Activated T-cell treated with anti-CD3 and anti-CD28 coated beads, Interleukin-2, amount 50 U/mL, for 72 hours (primary cell): ENCODE measurements at regions not wholly inside any gene's neighbourhood (a gene's known extent, or its start where the extent isn't known, plus 50 kb on each side); places are given as distances from the start of the nearest gene placed in this dataset.
A peak's percentile ranks its signal among the peaks of the same experiment; 100 is the strongest.

ENCODE experiments used
- ATAC-seq, 2 donors: fragments of 150-1000 bp; cut with Tn5 transposase; replicated peaks in 1 of 2; 2 replicates each; pipeline ENCODE4 v1.10.0; 2021; ENCODE audit warnings: moderate library complexity in 2 of 2, mild to moderate bottlenecking in 1 of 2
- DNase-seq, 2 donors: peaks; one replicate each; pipeline ENCODE4 v3.0.0; 2021 to 2022; ENCODE audit warnings: mixed read lengths in 1 of 2
- H3K27ac Mint-ChIP-seq: one replicate; pipeline ENCODE4 v1.8.0; 2022; ENCODE audit warnings: mild to moderate bottlenecking, moderate library complexity, mixed read lengths
- H3K27me3 Mint-ChIP-seq: one replicate; pipeline ENCODE4 v1.8.0; 2022; ENCODE audit warnings: low read depth, mixed read lengths
- H3K36me3 Mint-ChIP-seq, 2 donors: one replicate each; pipeline ENCODE4 v1.8.0; 2022; ENCODE audit warnings: mixed read lengths in 2 of 2, mild to moderate bottlenecking in 1 of 2; ENCODE audit not compliant: insufficient read depth in 2 of 2
- H3K4me1 Mint-ChIP-seq: one replicate; pipeline ENCODE4 v1.8.0; 2022; ENCODE audit warnings: low read depth, mixed read lengths
- H3K4me3 Mint-ChIP-seq, 2 donors: one replicate each; pipeline ENCODE4 v1.8.0; 2022; ENCODE audit warnings: mild to moderate bottlenecking in 2 of 2, mixed read lengths in 2 of 2, moderate library complexity in 2 of 2
- H3K9me3 Mint-ChIP-seq, 2 donors: one replicate each; pipeline ENCODE4 v1.8.0; 2022; ENCODE audit warnings: mixed read lengths in 2 of 2

- peaks cover 6 to 7% of the 10 kb centered on the region in 2 donors for H3K9me3 Mint-ChIP-seq
- no peaks in the 10 kb centered on the region for H3K27me3 Mint-ChIP-seq
- ATAC-seq: no peak
- no peak overlapping the region for H3K4me3 Mint-ChIP-seq
- H3K36me3 Mint-ChIP-seq: no peaks in the 10 kb centered on the region
- no peak for DNase-seq
- no peaks in the 10 kb centered on the region for H3K4me1 Mint-ChIP-seq
- H3K27ac Mint-ChIP-seq: no peak overlapping the region
Observed at GRCh38 chr1:82801176-82801575, 1000.4 kb downstream of the ADGRL2 start.

DNA sequence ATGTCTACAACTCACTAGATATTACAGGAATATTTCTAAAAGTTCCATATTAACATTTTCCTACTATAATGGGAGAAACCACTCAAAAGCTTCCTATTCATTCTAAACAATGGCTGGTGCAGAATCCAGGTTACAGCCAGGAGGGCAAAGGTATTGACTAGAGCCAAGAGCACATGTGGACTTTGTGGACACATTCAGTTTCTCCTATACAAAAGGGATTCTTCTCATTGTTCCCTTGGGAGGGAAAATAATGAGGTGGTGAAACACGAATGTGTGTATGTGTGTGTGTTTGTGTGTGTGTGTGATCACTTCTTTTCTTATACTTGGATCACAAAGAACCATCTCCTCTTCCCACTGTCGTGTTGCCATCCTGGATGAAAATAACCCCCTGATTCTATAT, 1000.0 kb downstream of the ADGRL2 start:
- Mint-ChIP-seq H3K4me1 (no peaks in the 10 kb centered on the region), H3K27me3 (no peaks in the 10 kb centered on the region), H3K4me3 (no peak overlapping the region), H3K36me3 (no peaks in the 10 kb centered on the region), H3K27ac (no peak overlapping the region), H3K9me3 (peaks cover 6 to 7% of the 10 kb centered on the region in 2 donors)
- DNase-seq (no peak), ATAC-seq (no peak)

DNA sequence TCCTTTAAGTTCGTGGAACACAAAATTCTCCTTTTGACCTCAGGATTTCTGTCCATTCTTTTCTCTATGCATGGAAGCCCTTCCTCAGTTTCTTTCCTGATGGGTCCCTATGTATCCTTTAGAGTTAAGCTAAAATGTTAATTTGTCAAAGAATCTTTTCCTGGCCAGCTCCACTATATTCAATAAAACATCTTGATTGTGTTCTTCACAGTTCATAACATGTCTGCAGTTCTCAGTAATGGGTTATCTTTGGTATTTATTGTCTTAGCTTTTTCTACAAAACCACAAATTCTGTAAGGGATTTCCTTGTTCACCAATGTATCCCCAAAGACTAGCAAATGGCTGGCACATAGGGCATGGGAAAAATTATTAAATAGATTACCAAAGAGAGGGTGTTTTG, 998.5 kb downstream of the ADGRL2 start:
- H3K27me3 Mint-ChIP-seq: no peaks in the 10 kb centered on the region
- H3K36me3 Mint-ChIP-seq: no peaks in the 10 kb centered on the region
- H3K27ac Mint-ChIP-seq: no peak overlapping the region
- H3K4me1 Mint-ChIP-seq: no peaks in the 10 kb centered on the region
- DNase-seq: no peak
- peaks cover 6 to 7% of the 10 kb centered on the region in 2 donors for H3K9me3 Mint-ChIP-seq
- no peak overlapping the region for H3K4me3 Mint-ChIP-seq
- ATAC-seq: no peak

DNA sequence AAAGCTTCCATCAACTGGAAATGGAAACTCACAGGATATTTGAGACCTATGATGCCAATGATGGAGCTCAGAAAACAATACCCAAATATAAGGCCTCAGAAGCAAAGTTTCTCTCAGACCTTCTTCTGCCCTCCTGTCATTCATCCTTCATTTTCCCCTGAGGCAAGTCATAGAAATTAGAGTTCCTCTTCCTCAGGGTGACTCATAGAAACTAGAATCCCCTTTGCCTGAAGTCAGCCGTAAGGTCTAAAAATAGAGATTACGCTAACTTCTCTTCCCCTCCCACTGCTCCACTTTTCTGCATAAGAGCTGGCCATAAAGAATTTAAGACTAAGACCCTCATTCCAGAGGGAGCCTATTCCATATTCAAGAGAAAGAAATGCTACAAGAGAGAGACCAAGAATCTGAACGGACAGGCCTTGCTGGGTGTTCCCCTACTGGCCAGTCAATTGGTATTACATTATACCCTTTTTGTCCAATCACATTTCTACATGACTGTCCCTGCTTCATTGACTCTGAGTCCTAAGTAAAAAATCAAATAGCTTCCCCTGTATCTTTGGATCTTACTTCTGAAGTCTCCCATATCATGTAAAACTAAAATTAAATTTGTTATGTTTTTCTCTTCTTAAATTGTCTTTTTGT, 994.9 kb downstream of the ADGRL2 start:
- Mint-ChIP-seq H3K36me3 (no peaks in the 10 kb centered on the region), H3K27ac (no peak overlapping the region), H3K27me3 (no peaks in the 10 kb centered on the region), H3K4me3 (no peak overlapping the region), H3K9me3 (peaks cover 6 to 10% of the 10 kb centered on the region in 2 donors), H3K4me1 (no peaks in the 10 kb centered on the region)
- ATAC-seq (no peak), DNase-seq (no peak)

DNA sequence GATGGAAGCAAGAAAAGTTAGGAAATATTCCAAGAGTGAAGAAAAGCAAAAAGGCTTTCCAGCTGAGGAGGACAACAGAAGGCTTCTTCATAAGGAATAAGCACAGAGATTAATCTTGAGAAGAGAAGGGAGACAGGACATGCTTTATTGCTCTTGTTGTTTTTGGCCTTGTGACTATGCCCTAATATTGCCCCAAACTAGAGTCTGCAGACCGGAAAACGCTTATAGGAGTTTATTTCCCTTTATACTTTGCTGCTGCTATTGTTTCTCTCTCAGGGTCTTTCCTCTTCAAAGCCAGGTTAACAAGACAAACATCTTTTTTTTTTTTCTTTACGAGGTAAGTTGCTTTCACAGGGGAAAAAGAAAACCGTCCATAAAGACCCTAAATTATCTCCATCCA, 991.4 kb downstream of the ADGRL2 start:
- no peak for DNase-seq

DNA sequence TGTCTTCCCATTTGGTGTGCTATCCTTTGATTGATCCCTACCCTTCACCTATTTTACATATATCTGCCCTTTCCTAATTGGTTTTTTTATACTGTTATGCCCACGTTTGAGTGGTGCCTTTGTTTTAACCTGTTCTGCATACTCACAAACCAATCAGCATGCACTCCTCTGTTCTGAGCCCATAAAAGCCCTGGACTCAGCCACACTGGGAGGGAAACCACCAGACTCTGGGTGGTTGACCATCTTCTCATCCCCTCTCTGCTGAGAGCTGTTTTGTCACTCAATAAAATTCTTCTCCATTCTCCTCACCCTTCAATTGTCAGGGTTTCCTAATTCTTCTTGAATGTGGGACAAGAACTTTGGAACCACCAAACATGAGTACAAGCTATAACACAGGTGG, 989.8 kb downstream of the ADGRL2 start:
- no peak overlapping the region for H3K27ac Mint-ChIP-seq

More for the DNA sequence above, 991.4 kb downstream of the ADGRL2 start:
- H3K4me1 Mint-ChIP-seq: peaks cover 7% of the 10 kb centered on the region
- no peak overlapping the region for H3K27ac Mint-ChIP-seq
- H3K4me3 Mint-ChIP-seq: no peak overlapping the region
- H3K9me3 Mint-ChIP-seq: peaks cover 0 to 6% of the 10 kb centered on the region in 2 donors
- H3K36me3 Mint-ChIP-seq: peaks cover 0 to 3% of the 10 kb centered on the region in 2 donors
- peaks cover 10% of the 10 kb centered on the region for H3K27me3 Mint-ChIP-seq
- ATAC-seq: no peak

DNA sequence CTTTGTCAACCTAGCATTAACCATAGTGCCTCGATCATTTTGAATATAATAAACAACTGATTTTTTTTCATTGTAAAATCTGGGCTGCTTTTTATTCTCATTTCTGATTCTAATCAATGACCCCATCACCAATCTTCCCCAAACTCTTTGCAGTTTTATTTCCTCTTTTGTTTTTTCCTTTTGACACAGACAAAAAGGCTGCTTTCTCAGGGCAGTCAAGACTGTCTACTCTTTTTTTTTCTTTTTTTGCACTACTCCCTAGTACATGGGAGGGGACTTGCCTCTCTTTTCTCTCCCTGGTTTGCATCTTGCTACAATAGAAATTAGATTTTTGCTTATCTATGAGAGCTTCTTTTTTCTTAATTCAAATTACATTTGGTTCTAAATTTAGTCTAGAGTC, 987.9 kb downstream of the ADGRL2 start:
- ATAC-seq (no peak), DNase-seq (no peak)
- no peak overlapping the region for H3K4me3 Mint-ChIP-seq
- peaks cover 11% of the 10 kb centered on the region for H3K4me1 Mint-ChIP-seq
- peak overlapping the region; percentile 40 for H3K27ac Mint-ChIP-seq
- H3K27me3 Mint-ChIP-seq: peaks cover 10% of the 10 kb centered on the region
- peaks cover 0 to 6% of the 10 kb centered on the region in 2 donors for H3K9me3 Mint-ChIP-seq
- peaks cover 0 to 3% of the 10 kb centered on the region in 2 donors for H3K36me3 Mint-ChIP-seq

More for the DNA sequence above, 989.8 kb downstream of the ADGRL2 start:
- Mint-ChIP-seq H3K36me3 (peaks cover 0 to 3% of the 10 kb centered on the region in 2 donors), H3K4me1 (peaks cover 11% of the 10 kb centered on the region), H3K27me3 (peaks cover 10% of the 10 kb centered on the region), H3K4me3 (no peak overlapping the region), H3K9me3 (peaks cover 0 to 6% of the 10 kb centered on the region in 2 donors)
- ATAC-seq (no peak), DNase-seq (no peak)

- H3K27me3 Mint-ChIP-seq: peaks cover 10% of the 10 kb centered on the region
Observed at GRCh38 chr1:82788038-82788437, 987.3 kb downstream of the ADGRL2 start.

GRCh38 chr1:82786883-82787282, 986.1 kb downstream of the ADGRL2 start:
- no peak for ATAC-seq
- H3K36me3 Mint-ChIP-seq: peaks cover 0 to 3% of the 10 kb centered on the region in 2 donors
- peaks cover 0 to 5% of the 10 kb centered on the region in 2 donors for H3K9me3 Mint-ChIP-seq
- H3K27me3 Mint-ChIP-seq: peaks cover 10% of the 10 kb centered on the region
- peak overlapping the region in 1 of 2 donors; percentile 50 for H3K4me3 Mint-ChIP-seq
- DNase-seq: no peak
- peaks cover 11% of the 10 kb centered on the region for H3K4me1 Mint-ChIP-seq
- no peak overlapping the region for H3K27ac Mint-ChIP-seq

More at GRCh38 chr1:82788038-82788437, 987.3 kb downstream of the ADGRL2 start:
- Mint-ChIP-seq H3K9me3 (peaks cover 0 to 6% of the 10 kb centered on the region in 2 donors), H3K4me1 (peaks cover 11% of the 10 kb centered on the region), H3K4me3 (peak overlapping the region in 1 of 2 donors; percentile 57), H3K27ac (no peak overlapping the region), H3K36me3 (peaks cover 0 to 3% of the 10 kb centered on the region in 2 donors)
- no peak for DNase-seq
- ATAC-seq: no peak

GRCh38 chr1:82785268-82785790, 984.6 kb downstream of the ADGRL2 start:
- H3K36me3 Mint-ChIP-seq: peaks cover 0 to 3% of the 10 kb centered on the region in 2 donors
- H3K4me3 Mint-ChIP-seq: no peak overlapping the region
- H3K27ac Mint-ChIP-seq: no peak overlapping the region
- no peaks in the 10 kb centered on the region for H3K9me3 Mint-ChIP-seq
- DNase-seq (no peak), ATAC-seq (no peak)
- peaks cover 11% of the 10 kb centered on the region for H3K4me1 Mint-ChIP-seq
- peaks cover 10% of the 10 kb centered on the region for H3K27me3 Mint-ChIP-seq

DNA sequence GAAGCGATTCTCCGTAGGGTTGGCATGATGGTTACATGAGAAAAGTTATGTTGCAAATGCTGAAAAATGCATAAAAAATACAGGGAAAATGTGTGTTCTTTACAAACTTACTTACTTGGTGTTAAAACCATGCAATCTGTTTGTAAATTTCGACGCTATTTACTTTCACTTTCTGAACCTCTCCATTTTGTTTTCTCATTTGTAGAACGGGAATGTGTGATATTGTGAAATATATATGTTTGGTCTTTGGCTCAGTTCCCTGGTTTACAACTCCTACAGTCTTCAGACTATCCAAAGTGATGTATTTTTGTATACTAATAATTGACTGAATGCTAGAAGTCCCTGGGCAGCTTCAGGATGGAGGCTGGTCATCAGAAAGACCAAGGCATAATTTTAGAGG, 982.3 kb downstream of the ADGRL2 start:
- no peaks in the 10 kb centered on the region for H3K36me3 Mint-ChIP-seq
- H3K4me1 Mint-ChIP-seq: peaks cover 9% of the 10 kb centered on the region
- no peak for ATAC-seq
- H3K9me3 Mint-ChIP-seq: no peaks in the 10 kb centered on the region
- H3K4me3 Mint-ChIP-seq: no peak overlapping the region
- DNase-seq: no peak
- H3K27me3 Mint-ChIP-seq: peaks cover 1% of the 10 kb centered on the region
- no peak overlapping the region for H3K27ac Mint-ChIP-seq

DNA sequence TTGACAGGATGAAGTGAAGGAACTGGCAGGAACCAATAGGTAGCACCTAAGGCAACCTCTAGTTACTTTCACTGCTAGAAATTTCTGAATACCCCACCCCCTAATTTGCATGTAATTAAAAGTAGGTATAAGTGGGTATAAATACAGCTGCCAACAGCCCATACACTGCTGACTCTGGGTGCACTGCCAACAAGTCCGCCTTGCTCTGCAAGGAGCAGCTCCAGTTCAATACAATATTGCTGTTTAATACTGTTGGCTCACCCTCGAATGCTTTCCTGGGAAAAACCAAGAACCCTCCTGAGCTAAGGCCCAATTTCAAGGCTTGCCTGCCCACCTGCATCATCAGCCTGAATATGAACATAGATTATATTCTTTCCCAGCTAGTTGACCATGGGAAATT, 981.9 kb downstream of the ADGRL2 start:
- no peak for ATAC-seq

DNA sequence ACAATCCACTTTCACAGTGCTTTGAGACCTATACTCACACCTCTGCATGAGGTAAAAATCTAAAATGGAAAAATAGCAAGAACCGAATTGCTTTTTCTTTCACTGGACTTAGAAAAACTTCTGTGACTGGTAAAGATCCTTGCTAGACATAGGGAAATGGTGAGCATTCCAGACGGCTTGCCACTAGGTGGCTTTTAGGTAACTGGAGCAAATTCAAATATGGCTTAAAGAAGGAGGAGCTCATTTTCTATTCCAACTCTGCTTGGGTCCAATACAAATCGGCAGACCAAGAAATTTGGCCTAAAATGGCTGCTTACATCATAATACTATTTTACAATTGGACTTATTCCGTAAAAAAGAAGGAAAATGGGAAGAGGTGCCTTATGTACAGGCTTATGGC, 977.9 kb downstream of the ADGRL2 start:
- Mint-ChIP-seq H3K4me1 (no peaks in the 10 kb centered on the region), H3K36me3 (no peaks in the 10 kb centered on the region), H3K9me3 (peaks cover 0 to 2% of the 10 kb centered on the region in 2 donors), H3K27ac (no peak overlapping the region), H3K27me3 (no peaks in the 10 kb centered on the region), H3K4me3 (peak overlapping the region in 1 of 2 donors; percentile 56)
- no peak for ATAC-seq
- no peak for DNase-seq

More for the DNA sequence above, 981.9 kb downstream of the ADGRL2 start:
- Mint-ChIP-seq H3K36me3 (no peaks in the 10 kb centered on the region), H3K9me3 (no peaks in the 10 kb centered on the region), H3K27me3 (no peaks in the 10 kb centered on the region), H3K27ac (no peak overlapping the region), H3K4me3 (no peak overlapping the region), H3K4me1 (peaks cover 5% of the 10 kb centered on the region)
- no peak for DNase-seq

DNA sequence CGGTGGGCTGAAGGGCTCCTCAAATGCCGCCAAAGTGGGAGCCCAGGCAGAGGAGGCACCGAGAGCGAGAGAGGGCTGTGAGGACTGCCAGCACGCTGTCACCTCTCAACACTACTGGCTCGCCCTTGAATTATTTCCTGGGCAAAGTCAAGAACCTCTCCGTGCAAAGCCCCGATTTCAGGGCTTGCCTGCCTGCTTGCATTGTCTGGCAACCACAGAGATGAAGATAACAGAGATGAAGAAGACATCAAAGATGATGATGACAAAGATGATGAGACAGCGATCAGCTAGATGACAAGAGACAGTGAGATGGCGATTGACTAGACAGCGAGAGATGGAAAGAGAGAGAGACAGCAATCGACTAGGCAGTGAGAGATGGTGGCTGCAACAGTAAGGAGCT, 976.5 kb downstream of the ADGRL2 start:
- Mint-ChIP-seq H3K27ac (no peak overlapping the region), H3K9me3 (peaks cover 0 to 2% of the 10 kb centered on the region in 2 donors), H3K4me3 (peak overlapping the region; percentile 5 to 6), H3K36me3 (no peaks in the 10 kb centered on the region), H3K27me3 (no peaks in the 10 kb centered on the region), H3K4me1 (no peaks in the 10 kb centered on the region)
- ATAC-seq (peak; percentile 33 to 34), DNase-seq (no peak)
